ENCODE measurements at regions not wholly inside any gene's neighbourhood (a gene's known extent, or its start where the extent isn't known, plus 50 kb on each side); places are given as distances from the start of the nearest gene placed in this dataset.

- no peak overlapping the region for H3K27ac Mint-ChIP-seq (ENCODE audit: unreplicated experiment)
- H3K4me3 Mint-ChIP-seq (ENCODE audit: unreplicated experiment) = no peak overlapping the region
- TF ChIP-seq CTCF (IDR thresholded peaks at IDR 0.05; ENCODE audit: unreplicated experiment) = no peak
- no peaks in the 10 kb centered on the region for H3K9me3 Mint-ChIP-seq (ENCODE audit: unreplicated experiment)
- H3K27me3 Mint-ChIP-seq (ENCODE audit: unreplicated experiment) = peaks cover 7% of the 10 kb centered on the region
- DNase-seq (ENCODE audit: low spot score) = no peak
- H3K4me1 Mint-ChIP-seq (ENCODE audit: unreplicated experiment) = peaks cover 36% of the 10 kb centered on the region
- peaks cover 6% of the 10 kb centered on the region for H3K36me3 Mint-ChIP-seq (ENCODE audit: low read depth, unreplicated experiment)
These were observed 147.5 kb upstream of the SHB start for GRCh38 chr9:38216572-38216971.

GRCh38 chr9:38215465-38215864, 146.4 kb upstream of the SHB start:
- H3K9me3 Mint-ChIP-seq (ENCODE audit: unreplicated experiment) = no peaks in the 10 kb centered on the region
- no peak for TF ChIP-seq CTCF (IDR thresholded peaks at IDR 0.05; ENCODE audit: unreplicated experiment)
- H3K4me1 Mint-ChIP-seq (ENCODE audit: unreplicated experiment) = peaks cover 36% of the 10 kb centered on the region
- peak overlapping the region; percentile 91 for H3K27ac Mint-ChIP-seq (ENCODE audit: unreplicated experiment)
- H3K27me3 Mint-ChIP-seq (ENCODE audit: unreplicated experiment) = peaks cover 7% of the 10 kb centered on the region
- H3K36me3 Mint-ChIP-seq (ENCODE audit: low read depth, unreplicated experiment) = peaks cover 6% of the 10 kb centered on the region
- DNase-seq (ENCODE audit: low spot score) = no peak
- H3K4me3 Mint-ChIP-seq (ENCODE audit: unreplicated experiment) = peak overlapping the region; percentile 13

GRCh38 chr9:38214432-38214831, 145.4 kb upstream of the SHB start:
- Mint-ChIP-seq H3K27me3 (ENCODE audit: unreplicated experiment) (peaks cover 7% of the 10 kb centered on the region), H3K4me3 (ENCODE audit: unreplicated experiment) (no peak overlapping the region), H3K4me1 (ENCODE audit: unreplicated experiment) (peaks cover 36% of the 10 kb centered on the region), H3K36me3 (ENCODE audit: low read depth, unreplicated experiment) (peaks cover 6% of the 10 kb centered on the region), H3K9me3 (ENCODE audit: unreplicated experiment) (no peaks in the 10 kb centered on the region), H3K27ac (ENCODE audit: unreplicated experiment) (peak overlapping the region; percentile 89)
- no peak for DNase-seq (ENCODE audit: low spot score)
- TF ChIP-seq CTCF (IDR thresholded peaks at IDR 0.05; ENCODE audit: unreplicated experiment) = no peak

GRCh38 chr9:38213631-38214299, 144.7 kb upstream of the SHB start:
- TF ChIP-seq CTCF (IDR thresholded peaks at IDR 0.05; ENCODE audit: unreplicated experiment) = no peak
- H3K9me3 Mint-ChIP-seq (ENCODE audit: unreplicated experiment) = no peaks in the 10 kb centered on the region
- peaks cover 6% of the 10 kb centered on the region for H3K36me3 Mint-ChIP-seq (ENCODE audit: low read depth, unreplicated experiment)
- DNase-seq (ENCODE audit: low spot score) = no peak
- peaks cover 36% of the 10 kb centered on the region for H3K4me1 Mint-ChIP-seq (ENCODE audit: unreplicated experiment)
- peaks cover 7% of the 10 kb centered on the region for H3K27me3 Mint-ChIP-seq (ENCODE audit: unreplicated experiment)
- H3K4me3 Mint-ChIP-seq (ENCODE audit: unreplicated experiment) = no peak overlapping the region
- peak overlapping the region; percentile 89 for H3K27ac Mint-ChIP-seq (ENCODE audit: unreplicated experiment)

GRCh38 chr9:38212016-38212415, 143.0 kb upstream of the SHB start:
- Mint-ChIP-seq H3K9me3 (ENCODE audit: unreplicated experiment) (no peaks in the 10 kb centered on the region), H3K27ac (ENCODE audit: unreplicated experiment) (no peak overlapping the region), H3K4me1 (ENCODE audit: unreplicated experiment) (peaks cover 36% of the 10 kb centered on the region), H3K27me3 (ENCODE audit: unreplicated experiment) (peaks cover 7% of the 10 kb centered on the region), H3K36me3 (ENCODE audit: low read depth, unreplicated experiment) (peaks cover 6% of the 10 kb centered on the region), H3K4me3 (ENCODE audit: unreplicated experiment) (no peak overlapping the region)
- no peak for DNase-seq (ENCODE audit: low spot score)
- no peak for TF ChIP-seq CTCF (IDR thresholded peaks at IDR 0.05; ENCODE audit: unreplicated experiment)
